ENCODE measurements at regions not wholly inside any gene's neighbourhood (a gene's known extent, or its start where the extent isn't known, plus 50 kb on each side); places are given as distances from the start of the nearest gene placed in this dataset.

- TF ChIP-seq POLR2AphosphoS5 (IDR thresholded peaks at IDR 0.05; ENCODE audit: low read depth, low read length) (no peak), SIN3A (IDR thresholded peaks at IDR 0.05; ENCODE audit: borderline replicate concordance, insufficient read depth, low read length) (no peak), REST (IDR thresholded peaks at IDR 0.05; ENCODE audit: insufficient read depth in 1 of 2, low read depth in 2 of 2, low read length in 2 of 2) (no peak), TAF1 (IDR thresholded peaks at IDR 0.05; ENCODE audit: borderline replicate concordance, insufficient read depth, low read length) (no peak), FOXP2 (optimal IDR thresholded peaks at IDR 0.05; ENCODE audit: borderline replicate concordance, extremely low read depth, extremely low read length, insufficient read depth) (no peak)
Observed at GRCh38 chr14:83918546-83918945, 1611.4 kb upstream of the FLRT2 start.

GRCh38 chr14:83923842-83924241, 1606.1 kb upstream of the FLRT2 start:
- TF ChIP-seq TAF1 (IDR thresholded peaks at IDR 0.05; ENCODE audit: borderline replicate concordance, insufficient read depth, low read length): no peak
- no peak for TF ChIP-seq FOXP2 (optimal IDR thresholded peaks at IDR 0.05; ENCODE audit: borderline replicate concordance, extremely low read depth, extremely low read length, insufficient read depth)
- no peak for TF ChIP-seq REST (IDR thresholded peaks at IDR 0.05; ENCODE audit: insufficient read depth in 1 of 2, low read depth in 2 of 2, low read length in 2 of 2)

DNA sequence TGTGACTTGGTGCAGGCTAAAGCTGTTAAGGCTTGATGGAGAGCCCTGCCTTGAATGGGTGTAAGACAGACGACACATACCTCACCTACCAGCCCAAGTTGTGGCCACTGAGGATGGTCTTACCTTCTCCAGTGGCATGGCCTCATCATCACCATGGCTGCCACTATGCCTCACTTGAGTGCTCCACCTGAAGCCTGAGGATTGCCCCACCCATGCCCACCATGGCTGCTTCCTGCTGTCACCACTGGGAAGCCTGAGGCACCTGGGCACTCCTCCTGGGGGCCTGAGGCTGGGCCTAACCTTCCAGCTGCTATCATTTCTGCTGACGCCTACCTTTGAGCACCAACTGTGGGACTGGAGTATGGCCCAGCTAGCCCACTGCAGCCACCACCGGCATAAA, 1605.7 kb upstream of the FLRT2 start:
- TF ChIP-seq REST (IDR thresholded peaks at IDR 0.05; ENCODE audit: insufficient read depth in 1 of 2, low read depth in 2 of 2, low read length in 2 of 2) (no peak), FOXP2 (optimal IDR thresholded peaks at IDR 0.05; ENCODE audit: borderline replicate concordance, extremely low read depth, extremely low read length, insufficient read depth) (no peak), SIN3A (IDR thresholded peaks at IDR 0.05; ENCODE audit: borderline replicate concordance, insufficient read depth, low read length) (no peak), TAF1 (IDR thresholded peaks at IDR 0.05; ENCODE audit: borderline replicate concordance, insufficient read depth, low read length) (no peak), POLR2AphosphoS5 (IDR thresholded peaks at IDR 0.05; ENCODE audit: low read depth, low read length) (no peak)

GRCh38 chr14:83940253-83940652, 1589.7 kb upstream of the FLRT2 start:
- TF ChIP-seq POLR2AphosphoS5 (IDR thresholded peaks at IDR 0.05; ENCODE audit: low read depth, low read length) (no peak), SIN3A (IDR thresholded peaks at IDR 0.05; ENCODE audit: borderline replicate concordance, insufficient read depth, low read length) (no peak), TAF1 (IDR thresholded peaks at IDR 0.05; ENCODE audit: borderline replicate concordance, insufficient read depth, low read length) (no peak), FOXP2 (optimal IDR thresholded peaks at IDR 0.05; ENCODE audit: borderline replicate concordance, extremely low read depth, extremely low read length, insufficient read depth) (no peak), REST (IDR thresholded peaks at IDR 0.05; ENCODE audit: insufficient read depth in 1 of 2, low read depth in 2 of 2, low read length in 2 of 2) (no peak)

GRCh38 chr14:83958359-83958758, 1571.6 kb upstream of the FLRT2 start:
- TF ChIP-seq REST (IDR thresholded peaks at IDR 0.05; ENCODE audit: insufficient read depth in 1 of 2, low read depth in 2 of 2, low read length in 2 of 2): no peak
- no peak for TF ChIP-seq POLR2AphosphoS5 (IDR thresholded peaks at IDR 0.05; ENCODE audit: low read depth, low read length)
- TF ChIP-seq SIN3A (IDR thresholded peaks at IDR 0.05; ENCODE audit: borderline replicate concordance, insufficient read depth, low read length): no peak
- TF ChIP-seq TAF1 (IDR thresholded peaks at IDR 0.05; ENCODE audit: borderline replicate concordance, insufficient read depth, low read length): no peak
- no peak for TF ChIP-seq FOXP2 (optimal IDR thresholded peaks at IDR 0.05; ENCODE audit: borderline replicate concordance, extremely low read depth, extremely low read length, insufficient read depth)
